ENCODE measurements at regions not wholly inside any gene's neighbourhood (a gene's known extent, or its start where the extent isn't known, plus 50 kb on each side); places are given as distances from the start of the nearest gene placed in this dataset.
A peak's percentile ranks its signal among the peaks of the same experiment; 100 is the strongest.

GRCh38 chr5:108606185-108606584 is 141.5 kb upstream of the FER start (continued):
- TF ChIP-seq ZNF704 (tag by site-specific recombination; IDR thresholded peaks at IDR 0.05), result no peak

DNA sequence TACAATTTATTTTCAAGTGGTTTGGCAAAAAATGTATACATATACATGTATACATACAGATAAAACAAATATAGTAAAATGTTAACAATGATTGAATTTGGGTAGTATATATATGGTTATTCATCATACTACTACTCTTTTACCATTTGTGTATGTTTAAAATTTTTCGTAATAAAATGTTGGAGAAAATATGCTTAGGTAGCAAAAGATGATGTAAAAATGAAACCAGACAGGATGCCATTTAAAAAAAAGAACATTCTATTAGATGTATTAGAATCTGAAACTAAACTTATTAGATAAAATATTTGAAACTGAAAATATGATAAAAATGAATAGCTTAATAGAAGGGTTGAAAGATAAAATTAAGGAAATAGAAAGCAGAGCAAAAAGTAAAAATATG is 144.9 kb upstream of the FER start:
- no peak for TF ChIP-seq ZNF488 (tag by site-specific recombination; IDR thresholded peaks at IDR 0.05)
- TF ChIP-seq ZNF530 (tag by site-specific recombination; IDR thresholded peaks at IDR 0.05; ENCODE audit: low read depth), result no peak
- TF ChIP-seq PRDM1 (tag by site-specific recombination; IDR thresholded peaks at IDR 0.05), result peak; percentile 39; the same call in 1 of the 2 replicates
- no peak for TF ChIP-seq BCL11B (tag by site-specific recombination; IDR thresholded peaks at IDR 0.05; ENCODE audit: low read depth)
- no peak for TF ChIP-seq FEZF1 (tag by site-specific recombination; IDR thresholded peaks at IDR 0.05)
- no peak for TF ChIP-seq ZNF223 (tag by site-specific recombination; IDR thresholded peaks at IDR 0.05)
- H3K27ac ChIP-seq (ENCODE audit: extremely low read depth, low read depth, low read length), result no peak overlapping the region
- ChIA-PET CTCF (no interaction called here), POLR2A (interaction anchor here (0.7 kb wide), 1 partner anchor 415 kb away, joined by 3 read pairs; no protein-coding TSS in a partner anchor)
- H3K9me3 ChIP-seq (ENCODE audit: control insufficient read depth, insufficient read depth, low read depth, low read length), result no peaks in the 10 kb centered on the region
- H3K36me3 ChIP-seq (ENCODE audit: control insufficient read depth in 2 of 2, insufficient read depth in 1 of 2, low read length in 2 of 2), result no peaks in the 10 kb centered on the region
- H3K4me3 ChIP-seq (ENCODE audit: low read depth, low read length), result no peak overlapping the region
- H3K4me1 ChIP-seq (ENCODE audit: control insufficient read depth, insufficient read depth, low read length), result no peaks in the 10 kb centered on the region

- POLR2A ChIA-PET, result no interaction called here
- TF ChIP-seq ZNF362 (tag by site-specific recombination; IDR thresholded peaks at IDR 0.05) (no peak), SALL2 (tag by site-specific recombination; IDR thresholded peaks at IDR 0.05; ENCODE audit: borderline replicate concordance) (no peak), HOXC10 (CRISPR knock-in tag; IDR thresholded peaks at IDR 0.05) (no peak), HIC1 (tag by site-specific recombination; IDR thresholded peaks at IDR 0.05) (no peak), HOXD13 (CRISPR knock-in tag; IDR thresholded peaks at IDR 0.05; ENCODE audit: borderline replicate concordance) (no peak), SP3 (tag by site-specific recombination; IDR thresholded peaks at IDR 0.05) (no peak), ZBTB11 (tag by site-specific recombination; conservative IDR thresholded peaks at IDR 0.05; ENCODE audit: low read depth) (no peak), ZNF211 (tag by site-specific recombination; IDR thresholded peaks at IDR 0.05; ENCODE audit: low read depth) (no peak), ZNF768 (tag by site-specific recombination; IDR thresholded peaks at IDR 0.05) (no peak), ZNF677 (tag by site-specific recombination; IDR thresholded peaks at IDR 0.05) (no peak), TRIM28 (IDR thresholded peaks at IDR 0.05; ENCODE audit: borderline replicate concordance, low read length) (no peak), ZXDB (tag by site-specific recombination; IDR thresholded peaks at IDR 0.05) (no peak)
These were observed 156.9 kb upstream of the FER start for GRCh38 chr5:108590799-108591198.

More at GRCh38 chr5:108590799-108591198, 156.9 kb upstream of the FER start:
- no peak overlapping the region for H3K4me3 ChIP-seq (ENCODE audit: low read depth, low read length)
- H3K9me3 ChIP-seq (ENCODE audit: control insufficient read depth, insufficient read depth, low read depth, low read length), result no peaks in the 10 kb centered on the region
- H3K36me3 ChIP-seq (ENCODE audit: control insufficient read depth in 2 of 2, insufficient read depth in 1 of 2, low read length in 2 of 2), result no peaks in the 10 kb centered on the region
- no peak overlapping the region for H3K27ac ChIP-seq (ENCODE audit: extremely low read depth, low read depth, low read length)
- H3K4me1 ChIP-seq (ENCODE audit: control insufficient read depth, insufficient read depth, low read length), result no peaks in the 10 kb centered on the region
- CTCF ChIA-PET, result no interaction called here
